MG63 (cell line): ENCODE measurements at regions not wholly inside any gene's neighbourhood (a gene's known extent, or its start where the extent isn't known, plus 50 kb on each side); places are given as distances from the start of the nearest gene placed in this dataset.

Experiments used
- DNase-seq: peaks from one replicate; pipeline ENCODE4 v3.0.0-alpha.2; 2020
- H3K27me3 ChIP-seq: fragments of 250-450 bp; sonication (Bioruptor Pico); 2 replicates; pipeline ENCODE4 v1.5.1; 2020; ENCODE audit warnings: mild to moderate bottlenecking, moderate library complexity
- H3K36me3 ChIP-seq: fragments of 250-450 bp; sonication (Bioruptor Pico); 2 replicates; pipeline ENCODE4 v1.5.1; 2020; ENCODE audit warnings: mild to moderate bottlenecking, moderate library complexity
- H3K4me3 ChIP-seq: fragments of 250-450 bp; sonication (Bioruptor Pico); 2 replicates; pipeline ENCODE4 v1.5.1; 2020; ENCODE audit warnings: mild to moderate bottlenecking, moderate library complexity
- H3K9me3 ChIP-seq: fragments of 250-450 bp; sonication (Bioruptor Pico); 2 replicates; pipeline ENCODE4 v1.5.1; 2020; ENCODE audit warnings: mild to moderate bottlenecking, moderate library complexity

DNA sequence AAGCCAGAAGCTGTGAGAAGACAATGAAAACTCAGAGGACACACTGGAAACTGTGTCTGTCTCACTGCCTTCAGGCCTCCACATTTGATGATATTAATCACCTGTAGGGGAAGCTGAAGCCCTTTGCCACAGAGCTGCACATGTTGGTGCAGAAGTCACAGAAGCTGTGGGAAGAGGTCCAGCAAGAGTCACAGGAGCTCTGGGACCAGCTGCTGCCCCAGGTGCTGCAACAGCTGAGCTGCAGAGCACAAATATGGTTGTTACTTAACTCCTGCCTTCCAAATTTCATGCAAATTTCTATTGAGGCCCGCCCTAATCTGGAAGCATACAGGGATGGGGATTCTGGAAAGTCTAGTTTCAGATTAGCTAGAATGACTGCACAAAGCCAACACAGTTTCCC is 169.3 kb downstream of the OGFRL1 start:
- Histone ChIP-seq H3K36me3 (no peaks in the 10 kb centered on the region), H3K4me3 (no peak overlapping the region), H3K27me3 (no peaks in the 10 kb centered on the region), H3K9me3 (no peaks in the 10 kb centered on the region; the same call in 1 of the 2 replicates)
- no peak for DNase-seq

DNA sequence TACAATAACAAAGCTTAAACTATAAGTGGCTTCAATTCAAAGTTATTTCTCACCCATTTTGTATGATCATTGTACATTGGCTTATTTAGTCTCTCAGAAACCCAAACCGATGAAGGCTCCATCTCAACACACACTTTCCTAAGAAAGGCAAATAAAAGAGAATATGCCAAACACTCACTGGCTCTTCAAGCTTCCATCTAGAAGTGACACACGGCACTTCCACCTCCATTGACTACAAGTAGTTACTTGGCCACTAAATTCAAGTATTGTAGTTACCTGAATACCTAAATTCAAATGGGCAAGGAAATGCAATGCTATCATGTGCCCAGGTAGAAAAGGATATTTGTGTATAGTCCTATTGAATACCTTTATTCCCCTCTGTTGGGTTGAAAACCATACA is 170.6 kb downstream of the OGFRL1 start:
- no peaks in the 10 kb centered on the region; the same call in 1 of the 2 replicates for H3K9me3 ChIP-seq
- H3K36me3 ChIP-seq, result no peaks in the 10 kb centered on the region
- no peaks in the 10 kb centered on the region for H3K27me3 ChIP-seq
- H3K4me3 ChIP-seq, result no peak overlapping the region
- DNase-seq, result no peak

DNA sequence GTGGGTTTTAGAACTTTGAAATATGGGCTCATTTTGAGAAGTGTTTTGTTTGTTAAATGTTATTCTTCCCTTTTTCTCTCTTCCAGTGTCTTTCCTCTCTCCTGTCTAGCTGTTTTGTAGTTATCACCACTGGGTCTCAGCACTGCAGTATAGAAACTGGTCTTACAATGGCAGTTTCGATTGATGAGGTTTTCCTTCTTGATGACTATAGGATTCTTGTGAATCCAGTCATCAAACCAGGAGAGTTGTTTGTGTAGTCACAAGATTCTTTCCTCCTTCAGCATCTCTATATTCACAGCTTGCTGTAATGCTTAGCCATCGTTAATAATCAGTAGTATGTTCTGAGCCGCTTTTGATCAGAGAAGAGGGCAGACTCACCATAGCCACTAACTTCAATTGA is 172.3 kb downstream of the OGFRL1 start:
- Histone ChIP-seq H3K9me3 (peaks cover 4% of the 10 kb centered on the region; the same call in 1 of the 2 replicates), H3K27me3 (no peaks in the 10 kb centered on the region), H3K4me3 (no peak overlapping the region), H3K36me3 (no peaks in the 10 kb centered on the region)
- no peak for DNase-seq

DNA sequence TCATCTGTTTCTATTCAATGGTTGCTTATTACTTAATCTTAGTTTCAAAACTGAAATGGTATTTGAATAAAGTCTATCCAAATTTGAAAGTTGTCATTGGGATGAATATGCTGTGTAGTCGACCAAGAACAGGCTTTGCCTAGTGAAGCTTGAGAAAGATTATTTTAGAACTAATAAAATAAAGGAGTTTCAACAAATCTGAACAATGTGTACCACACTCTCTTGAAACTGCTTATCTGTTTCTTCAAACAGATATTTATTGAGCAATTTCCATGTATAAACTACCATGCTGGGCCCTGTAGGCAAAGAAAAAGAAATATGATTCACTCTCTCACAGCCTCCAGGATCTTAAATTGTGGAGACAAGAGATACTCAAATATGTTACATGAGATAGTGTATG is 174.4 kb downstream of the OGFRL1 start:
- no peak for DNase-seq

DNA sequence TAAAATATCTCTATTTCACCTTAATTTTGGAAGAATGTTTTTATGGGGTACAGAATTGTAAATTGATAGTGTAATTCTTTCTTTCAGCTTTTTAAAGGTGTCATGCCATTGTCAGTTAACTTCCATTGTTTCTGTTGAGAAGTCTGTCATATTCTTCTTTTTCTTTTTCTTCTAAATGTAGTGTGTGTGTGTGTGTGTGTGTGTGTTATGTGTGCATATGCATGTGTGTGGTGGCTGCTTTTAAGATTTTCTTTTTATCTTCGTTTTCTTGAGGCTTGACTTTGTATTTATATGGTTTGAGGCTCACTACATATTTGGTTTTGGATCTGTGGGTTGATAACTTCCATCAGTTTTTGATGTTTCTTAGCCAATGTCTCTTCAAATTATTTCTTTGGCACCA is 176.5 kb downstream of the OGFRL1 start:
- Histone ChIP-seq H3K36me3 (no peaks in the 10 kb centered on the region), H3K9me3 (peaks cover 11% of the 10 kb centered on the region; the same call in 1 of the 2 replicates), H3K4me3 (no peak overlapping the region), H3K27me3 (no peaks in the 10 kb centered on the region)
- no peak for DNase-seq

More for the DNA sequence above, 174.4 kb downstream of the OGFRL1 start:
- H3K9me3 ChIP-seq, result peaks cover 9% of the 10 kb centered on the region; the same call in 1 of the 2 replicates
- H3K36me3 ChIP-seq, result no peaks in the 10 kb centered on the region
- no peaks in the 10 kb centered on the region for H3K27me3 ChIP-seq
- no peak overlapping the region for H3K4me3 ChIP-seq

DNA sequence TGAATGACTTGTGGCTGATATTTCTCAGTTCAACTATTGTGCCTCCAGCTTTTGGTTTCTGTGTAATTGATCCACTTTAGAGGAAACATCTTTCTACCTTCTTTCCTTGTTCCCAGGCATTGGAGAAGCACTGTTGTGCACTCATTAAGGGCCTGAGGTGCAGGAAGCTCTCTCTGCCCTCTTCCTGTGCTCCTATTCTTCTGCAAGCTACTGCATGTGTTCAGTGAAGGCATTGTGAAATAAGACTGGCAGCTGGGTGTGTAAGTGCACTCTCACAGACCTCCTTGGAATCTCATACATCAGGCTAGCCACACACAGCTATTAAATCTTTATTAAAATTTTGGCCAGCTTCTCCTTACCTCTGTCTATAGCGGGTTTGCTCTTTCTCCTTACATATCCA is 177.8 kb downstream of the OGFRL1 start:
- Histone ChIP-seq H3K27me3 (no peaks in the 10 kb centered on the region), H3K9me3 (peaks cover 12% of the 10 kb centered on the region; the same call in 1 of the 2 replicates), H3K4me3 (no peak overlapping the region), H3K36me3 (no peaks in the 10 kb centered on the region)
- no peak for DNase-seq

DNA sequence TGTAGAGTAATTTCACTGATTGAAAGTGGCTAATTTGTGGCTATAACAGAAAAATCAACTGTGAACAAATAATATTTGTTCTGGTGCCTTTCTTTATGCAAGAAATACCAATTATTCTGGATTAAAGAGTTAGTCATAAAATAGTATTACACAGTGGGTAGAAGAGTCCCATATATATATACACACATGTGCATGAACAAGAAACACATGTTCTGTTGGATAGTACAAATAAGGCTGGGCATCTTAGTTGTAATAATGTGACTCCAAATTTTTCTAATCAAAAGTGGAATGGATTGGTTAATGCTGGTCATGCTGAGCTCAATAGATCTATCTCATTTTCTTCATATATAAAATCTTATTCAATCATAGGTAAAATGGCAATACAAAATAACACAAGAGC is 179.4 kb downstream of the OGFRL1 start:
- Histone ChIP-seq H3K9me3 (peaks cover 12% of the 10 kb centered on the region; the same call in 1 of the 2 replicates), H3K36me3 (no peaks in the 10 kb centered on the region), H3K4me3 (no peak overlapping the region), H3K27me3 (no peaks in the 10 kb centered on the region)
- DNase-seq, result no peak

DNA sequence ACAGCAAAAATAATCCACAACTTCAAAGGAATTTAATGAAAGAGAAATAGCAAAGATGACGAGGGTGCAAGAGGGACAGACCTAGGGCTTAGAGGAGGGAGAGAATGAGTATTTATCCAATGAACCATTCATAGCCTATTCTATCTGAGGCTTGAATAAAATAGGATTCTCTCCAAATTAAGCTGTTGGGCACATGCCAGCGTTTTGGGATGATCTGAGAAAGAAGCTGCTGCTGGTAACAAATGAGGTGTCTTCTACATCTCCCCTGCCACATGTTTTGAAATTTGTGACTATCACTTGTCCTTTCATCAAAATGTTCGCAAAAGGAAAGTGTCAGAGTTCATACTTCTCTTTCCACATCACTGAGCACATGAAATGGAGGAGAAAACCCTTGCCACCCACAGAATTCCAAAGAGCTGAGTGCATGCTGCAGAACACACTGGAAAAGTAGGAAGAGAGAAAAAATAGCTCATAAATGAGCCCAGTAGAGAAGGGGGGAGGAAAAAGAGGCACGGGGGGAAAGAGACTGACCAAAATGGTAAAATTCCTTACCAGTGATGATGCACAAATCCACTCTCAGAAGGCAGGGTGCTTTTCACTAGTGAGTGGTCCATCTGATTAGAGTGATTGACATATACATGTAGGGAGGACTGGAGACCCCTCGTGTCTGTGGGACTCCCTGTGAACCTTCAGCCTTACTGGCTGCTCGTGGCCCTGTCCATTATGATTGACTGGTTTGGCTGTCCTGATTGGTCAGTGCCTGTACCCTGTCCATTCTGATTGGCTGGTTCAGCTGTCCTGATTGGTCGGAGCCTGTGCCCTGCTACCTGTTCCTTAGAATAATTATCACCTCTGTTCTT is 180.5 kb downstream of the OGFRL1 start:
- Histone ChIP-seq H3K4me3 (no peak overlapping the region), H3K27me3 (no peaks in the 10 kb centered on the region), H3K9me3 (peaks cover 12% of the 10 kb centered on the region; the same call in 1 of the 2 replicates), H3K36me3 (no peaks in the 10 kb centered on the region)
- peak; percentile 64 for DNase-seq

DNA sequence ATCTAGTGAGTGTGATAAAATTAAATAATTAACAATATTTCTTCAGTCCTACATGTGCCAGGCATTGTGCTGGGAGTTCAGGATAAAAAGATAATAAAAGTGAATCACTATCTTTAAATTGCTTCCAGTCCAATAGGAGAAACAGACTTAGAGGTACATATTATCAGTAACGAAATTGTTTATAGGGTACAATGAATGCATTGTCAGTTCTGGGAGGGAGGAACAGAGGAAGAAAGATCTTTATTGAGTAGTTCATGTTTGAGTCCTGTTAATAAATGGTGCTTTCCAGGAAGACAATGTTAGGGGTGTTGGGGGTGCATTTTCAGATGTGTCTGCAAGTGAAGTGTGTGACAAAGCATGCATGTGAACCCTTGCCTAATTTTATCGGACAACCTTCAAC is 183.1 kb downstream of the OGFRL1 start:
- no peaks in the 10 kb centered on the region for H3K36me3 ChIP-seq
- no peak overlapping the region for H3K4me3 ChIP-seq
- H3K9me3 ChIP-seq, result peaks cover 5% of the 10 kb centered on the region; the same call in 1 of the 2 replicates
- no peaks in the 10 kb centered on the region for H3K27me3 ChIP-seq
- DNase-seq, result no peak

DNA sequence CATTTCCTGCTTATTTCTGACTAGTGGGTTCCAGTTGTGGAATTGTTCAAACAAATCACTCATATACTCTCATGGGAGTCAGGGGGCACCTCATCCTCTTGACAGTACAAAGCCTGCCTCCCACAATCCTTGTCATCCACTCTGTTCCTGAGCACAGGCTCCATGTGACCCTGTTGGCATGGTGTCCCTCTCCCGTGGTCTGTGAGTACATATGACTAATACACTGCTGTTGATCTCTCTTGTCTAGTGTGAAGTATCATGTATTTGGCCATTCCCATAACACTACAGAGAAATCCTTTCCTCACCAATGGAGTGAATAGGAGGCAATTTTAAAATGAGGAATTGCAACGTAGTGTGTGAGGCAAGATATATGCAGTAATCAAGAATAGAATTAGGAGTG is 185.3 kb downstream of the OGFRL1 start:
- 0 out of 2 replicates have a peak, but pooled peaks cover 3% of the 10 kb centered on the region for H3K9me3 ChIP-seq
- H3K27me3 ChIP-seq, result no peaks in the 10 kb centered on the region
- no peak overlapping the region for H3K4me3 ChIP-seq
- DNase-seq, result peak; percentile 77
- no peaks in the 10 kb centered on the region for H3K36me3 ChIP-seq

DNA sequence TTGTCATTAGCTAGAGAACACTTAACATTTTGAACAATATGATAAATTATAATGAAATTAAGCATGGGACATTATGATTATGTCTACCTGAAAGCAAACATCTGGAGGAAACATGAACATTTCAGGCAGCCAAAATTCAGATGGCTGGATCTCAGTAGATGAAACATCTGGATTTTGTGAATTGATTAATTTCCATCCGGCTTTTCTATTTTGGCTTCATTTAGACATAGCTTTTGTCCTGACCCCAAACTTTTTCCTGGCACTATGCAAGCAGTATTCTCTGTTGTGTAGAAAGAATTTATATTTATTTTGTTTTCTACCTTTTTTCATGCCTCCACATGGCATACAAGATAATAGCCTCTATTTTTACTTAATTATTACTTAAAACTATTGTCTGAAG is 186.3 kb downstream of the OGFRL1 start:
- no peak for DNase-seq
- Histone ChIP-seq H3K9me3 (0 out of 2 replicates have a peak, but pooled peaks cover 2% of the 10 kb centered on the region), H3K27me3 (no peaks in the 10 kb centered on the region)

DNA sequence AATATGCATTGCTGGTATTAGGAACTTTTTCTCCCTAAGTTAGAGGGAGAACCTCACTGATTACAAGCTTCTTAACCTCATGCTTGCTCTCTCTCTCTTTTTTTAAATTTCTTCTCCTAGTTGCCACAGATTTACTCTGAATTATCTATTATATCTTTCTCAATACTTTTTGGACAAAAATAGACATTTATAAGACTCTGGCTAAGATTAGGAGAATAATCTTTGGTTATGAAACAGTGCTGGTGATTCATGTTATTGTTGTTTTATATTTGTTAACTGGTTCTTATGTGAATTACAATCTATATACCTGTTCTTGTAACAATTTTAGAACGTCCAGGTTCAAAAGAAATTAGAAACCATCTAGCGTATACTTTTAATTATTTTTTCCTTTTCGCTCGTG is 187.8 kb downstream of the OGFRL1 start:
- H3K4me3 ChIP-seq, result no peak overlapping the region
- H3K9me3 ChIP-seq, result no peaks in the 10 kb centered on the region
- H3K36me3 ChIP-seq, result no peaks in the 10 kb centered on the region
- H3K27me3 ChIP-seq, result no peaks in the 10 kb centered on the region
- no peak for DNase-seq

More for the DNA sequence above, 186.3 kb downstream of the OGFRL1 start:
- no peak overlapping the region for H3K4me3 ChIP-seq
- no peaks in the 10 kb centered on the region for H3K36me3 ChIP-seq

DNA sequence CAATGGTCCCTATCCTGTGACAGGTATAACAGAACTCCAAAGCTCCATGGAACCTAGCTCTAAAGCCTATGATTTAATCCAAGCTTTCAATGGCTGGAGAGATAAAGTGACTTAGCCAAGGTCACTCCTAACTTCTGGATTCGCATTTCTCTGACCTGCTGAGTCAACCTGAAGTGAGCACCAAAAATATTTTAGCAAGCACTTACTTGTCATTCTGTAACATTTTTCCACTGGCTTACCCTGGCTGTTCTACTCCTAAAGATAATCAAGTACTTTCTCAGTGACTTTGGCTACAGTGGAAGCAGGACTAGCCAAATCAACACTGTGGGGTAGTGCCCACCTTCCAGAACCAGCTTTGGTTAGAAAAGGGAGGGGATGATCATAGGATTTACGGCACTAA is 188.3 kb downstream of the OGFRL1 start:
- DNase-seq, result no peak
- no peak overlapping the region for H3K4me3 ChIP-seq
- H3K27me3 ChIP-seq, result no peaks in the 10 kb centered on the region
- no peaks in the 10 kb centered on the region for H3K36me3 ChIP-seq
- no peaks in the 10 kb centered on the region for H3K9me3 ChIP-seq

DNA sequence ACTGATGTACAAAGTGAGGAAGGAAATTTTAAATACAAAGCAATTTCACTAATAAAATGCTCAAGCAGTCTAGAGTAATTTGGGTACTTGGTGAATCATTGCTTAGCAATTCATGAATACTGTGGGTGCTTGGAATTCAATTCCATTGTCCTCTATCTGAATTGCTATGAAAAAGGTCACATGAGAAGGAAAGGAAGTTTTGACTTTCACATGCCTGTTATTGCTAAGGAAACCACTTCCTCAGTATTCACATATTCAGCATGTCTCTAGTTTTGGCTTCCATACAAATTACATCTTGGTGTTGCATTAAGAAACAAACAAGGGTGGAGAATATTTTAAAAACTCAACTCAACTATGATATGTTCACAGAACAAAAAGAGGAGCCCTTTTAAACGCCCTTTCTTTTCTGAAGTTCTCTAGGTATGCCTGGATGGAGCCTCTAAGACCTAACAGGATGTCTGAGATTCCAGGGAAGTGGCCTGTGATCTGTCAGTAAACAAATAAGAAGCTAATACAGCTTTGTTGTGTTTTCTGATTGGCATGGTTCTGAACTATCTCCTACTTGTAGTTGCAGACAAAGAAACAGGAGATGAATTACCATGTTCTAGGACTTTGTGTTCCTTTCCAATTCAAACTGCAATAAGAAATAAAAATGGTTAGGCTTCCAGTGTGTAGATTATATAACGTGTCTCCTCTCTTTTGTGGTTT is 190.4 kb downstream of the OGFRL1 start:
- no peak for DNase-seq
- Histone ChIP-seq H3K36me3 (no peaks in the 10 kb centered on the region), H3K27me3 (no peaks in the 10 kb centered on the region), H3K9me3 (no peaks in the 10 kb centered on the region), H3K4me3 (no peak overlapping the region)

DNA sequence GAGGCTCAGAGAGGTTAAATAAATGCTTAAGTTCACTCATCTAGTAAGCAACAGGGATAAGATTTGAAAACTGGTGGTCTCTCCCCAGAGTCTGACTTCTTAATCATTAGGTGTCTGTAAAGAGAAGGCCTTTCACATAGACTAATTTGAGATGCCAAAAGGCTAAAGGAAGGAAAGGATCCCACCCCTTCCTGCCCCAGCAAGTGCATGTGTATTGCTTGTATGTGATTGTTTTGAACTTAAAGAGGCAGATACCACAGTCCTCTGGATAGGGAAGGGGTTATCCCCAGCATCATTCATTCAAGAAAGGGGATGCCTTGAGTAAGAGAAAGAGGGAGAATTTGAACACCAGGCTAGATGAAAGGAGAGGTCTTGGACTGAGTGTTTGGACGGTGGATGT is 192.0 kb downstream of the OGFRL1 start:
- Histone ChIP-seq H3K27me3 (no peaks in the 10 kb centered on the region), H3K36me3 (no peaks in the 10 kb centered on the region), H3K4me3 (no peak overlapping the region), H3K9me3 (no peaks in the 10 kb centered on the region)
- DNase-seq, result no peak

DNA sequence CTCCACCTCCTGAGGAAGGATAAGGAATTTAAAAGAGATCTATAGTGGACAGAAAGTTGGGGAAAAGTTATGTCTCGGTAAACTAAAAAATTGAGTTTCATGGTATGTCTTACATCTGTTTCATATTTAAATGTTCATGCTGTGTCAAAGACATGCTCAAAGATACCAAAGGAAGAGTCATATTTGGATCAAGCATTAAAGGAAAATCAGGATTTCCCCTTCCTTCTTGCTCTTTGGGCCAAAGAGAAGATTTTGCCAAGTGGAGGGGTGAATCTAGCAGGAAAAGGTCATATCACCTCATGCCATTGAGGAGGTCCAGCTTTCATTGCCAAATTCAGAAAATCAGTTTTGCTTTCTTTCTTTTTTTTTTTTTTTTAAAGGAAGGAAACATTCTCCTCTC is 192.4 kb downstream of the OGFRL1 start:
- Histone ChIP-seq H3K9me3 (no peaks in the 10 kb centered on the region), H3K4me3 (no peak overlapping the region), H3K36me3 (no peaks in the 10 kb centered on the region), H3K27me3 (no peaks in the 10 kb centered on the region)
- no peak for DNase-seq

DNA sequence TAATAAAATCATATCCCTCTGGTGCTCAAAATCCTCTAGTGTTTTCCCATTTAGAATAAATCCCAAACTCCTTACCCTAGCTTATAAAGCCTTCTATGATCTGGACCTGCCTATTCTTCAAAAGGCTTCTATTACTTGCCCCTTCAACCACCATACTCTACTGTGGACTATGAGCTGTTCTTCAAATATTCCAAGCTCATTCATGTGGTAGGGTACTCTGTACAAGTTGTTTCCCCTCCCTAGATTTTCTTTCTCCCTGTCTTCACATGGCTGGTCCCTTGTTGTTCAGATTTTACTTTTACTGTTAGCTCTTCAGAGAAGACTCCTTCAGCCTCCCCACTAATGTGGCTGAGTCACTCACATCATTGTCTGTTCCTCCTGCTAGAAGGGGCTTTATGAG is 193.2 kb downstream of the OGFRL1 start:
- no peak for DNase-seq
- Histone ChIP-seq H3K9me3 (no peaks in the 10 kb centered on the region), H3K27me3 (no peaks in the 10 kb centered on the region), H3K36me3 (no peaks in the 10 kb centered on the region), H3K4me3 (no peak overlapping the region)
